Body of pancreas (tissue), 4 donors: ENCODE measurements at regions not wholly inside any gene's neighbourhood (a gene's known extent, or its start where the extent isn't known, plus 50 kb on each side); places are given as distances from the start of the nearest gene placed in this dataset.

Experiments
- ATAC-seq: fragments of 150-250 bp; one replicate; pipeline ENCODE4 v1.9.1; 2016
- DNase-seq, 4 donors: peaks; one replicate each; pipeline ENCODE4 v3.0.0-alpha.2; 2019
- H3K27ac ChIP-seq, 4 donors: fragments of 200-600 bp; sonication (generic); 1 replicate in 3 of 4; 2 replicates in 1 of 4; pipeline versions ENCODE4 v1.5.1 to v1.6.1; 2016 to 2019; ENCODE audit warnings: mild to moderate bottlenecking in 1 of 4, mixed read lengths in 1 of 4, moderate library complexity in 1 of 4
- H3K27me3 ChIP-seq, 2 donors: fragments of 200-600 bp; sonication (generic); one replicate each; pipeline ENCODE4 v1.6.0; 2016; ENCODE audit warnings: mild to moderate bottlenecking in 1 of 2
- H3K36me3 ChIP-seq, 2 donors: fragments of 200-600 bp; sonication (generic); replicated peaks in 1 of 2; 2 replicates each; pipeline ENCODE4 v1.5.1; 2016; ENCODE audit warnings: low read depth in 2 of 2; ENCODE audit not compliant: insufficient read depth in 1 of 2
- H3K4me1 ChIP-seq: fragments of 200-600 bp; sonication (generic); one replicate; pipeline ENCODE4 v1.6.0; 2016
- H3K4me3 ChIP-seq, 2 donors: fragments of 200-600 bp; sonication (generic); 1 replicate in 1 of 2; 2 replicates in 1 of 2; pipeline ENCODE4 v1.5.1; 2016 to 2019
- H3K9me3 ChIP-seq, 3 donors: fragments of 200-600 bp; sonication (generic); 1 replicate in 2 of 3; 2 replicates in 1 of 3; pipeline ENCODE4 v1.5.1; 2016
- POLR2A ChIP-seq, 3 donors: fragments of 450-650 bp; IDR thresholded peaks; one replicate each; pipeline ENCODE4 v1.6.1; 2016; ENCODE audit warnings: antibody characterized with exemption in 3 of 3, mild to moderate bottlenecking in 2 of 3
- WGBS, 2 donors: methylation state at CpG; one replicate each; pipeline ENCODE4 v1.1.5; 2017; 5-methylcytosine and 5-hydroxymethylcytosine counted together
- intact Hi-C: fragments of 100-400 bp; cut with DNase I; formaldehyde crosslinking; loops from one replicate; pipeline ENCODE4 v1.15.1; 2023
- TF ChIP-seq, protein P1 (sequence below), 7 experiments: fragments of 450-650 bp in 4 of 7; fragments of 200-600 bp in 3 of 7; sonication (generic) in 3 of 7; IDR thresholded peaks; one replicate each; pipeline ENCODE4 v1.5.1; 2016 to 2019; ENCODE audit warnings: antibody characterized with exemption in 7 of 7

DNA sequence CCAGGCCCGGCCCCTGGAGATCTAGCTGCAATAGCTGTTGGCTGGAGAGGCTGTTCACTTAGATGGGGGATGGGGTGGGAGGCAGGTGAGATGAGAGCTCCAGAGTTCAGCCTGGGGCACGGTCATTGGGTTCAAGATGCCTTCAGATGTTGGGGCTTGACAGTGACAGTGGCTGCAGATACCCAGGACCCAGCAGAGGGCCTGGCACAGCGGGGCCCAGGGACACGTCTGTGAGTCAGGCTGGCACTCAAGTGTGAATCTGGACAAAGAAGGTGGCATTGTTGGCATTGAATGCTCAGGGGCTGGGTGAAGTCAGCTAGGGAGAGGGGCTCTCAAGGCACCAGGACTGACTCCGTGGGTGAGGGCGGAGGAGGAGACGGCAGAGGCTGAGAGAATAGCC lies 328.1 kb downstream of the SEC14L1 start:
- no peaks in the 10 kb centered on the region for H3K27me3 ChIP-seq
- H3K36me3 ChIP-seq: no peaks in the 10 kb centered on the region
- no peaks in the 10 kb centered on the region for H3K9me3 ChIP-seq
- peaks cover 54% of the 10 kb centered on the region for H3K4me1 ChIP-seq
- no peak overlapping the region for H3K4me3 ChIP-seq
- TF ChIP-seq, protein P1, sequence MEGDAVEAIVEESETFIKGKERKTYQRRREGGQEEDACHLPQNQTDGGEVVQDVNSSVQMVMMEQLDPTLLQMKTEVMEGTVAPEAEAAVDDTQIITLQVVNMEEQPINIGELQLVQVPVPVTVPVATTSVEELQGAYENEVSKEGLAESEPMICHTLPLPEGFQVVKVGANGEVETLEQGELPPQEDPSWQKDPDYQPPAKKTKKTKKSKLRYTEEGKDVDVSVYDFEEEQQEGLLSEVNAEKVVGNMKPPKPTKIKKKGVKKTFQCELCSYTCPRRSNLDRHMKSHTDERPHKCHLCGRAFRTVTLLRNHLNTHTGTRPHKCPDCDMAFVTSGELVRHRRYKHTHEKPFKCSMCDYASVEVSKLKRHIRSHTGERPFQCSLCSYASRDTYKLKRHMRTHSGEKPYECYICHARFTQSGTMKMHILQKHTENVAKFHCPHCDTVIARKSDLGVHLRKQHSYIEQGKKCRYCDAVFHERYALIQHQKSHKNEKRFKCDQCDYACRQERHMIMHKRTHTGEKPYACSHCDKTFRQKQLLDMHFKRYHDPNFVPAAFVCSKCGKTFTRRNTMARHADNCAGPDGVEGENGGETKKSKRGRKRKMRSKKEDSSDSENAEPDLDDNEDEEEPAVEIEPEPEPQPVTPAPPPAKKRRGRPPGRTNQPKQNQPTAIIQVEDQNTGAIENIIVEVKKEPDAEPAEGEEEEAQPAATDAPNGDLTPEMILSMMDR (IDR thresholded peaks at IDR 0.05): no peak
- no peak for TF ChIP-seq POLR2A (IDR thresholded peaks at IDR 0.05)
- ATAC-seq: no peak
- no peak for DNase-seq
- no peak overlapping the region for H3K27ac ChIP-seq
- 94 to 97% methylated on average over 7 of the region's 7 CpGs for WGBS, 2 donors
- intact Hi-C loops: no loop called here

- peak overlapping the region in 1 of 4 donors; percentile 67 for H3K27ac ChIP-seq
Measured at GRCh38 chr17:77470330-77470786, 329.6 kb downstream of the SEC14L1 start.

DNA sequence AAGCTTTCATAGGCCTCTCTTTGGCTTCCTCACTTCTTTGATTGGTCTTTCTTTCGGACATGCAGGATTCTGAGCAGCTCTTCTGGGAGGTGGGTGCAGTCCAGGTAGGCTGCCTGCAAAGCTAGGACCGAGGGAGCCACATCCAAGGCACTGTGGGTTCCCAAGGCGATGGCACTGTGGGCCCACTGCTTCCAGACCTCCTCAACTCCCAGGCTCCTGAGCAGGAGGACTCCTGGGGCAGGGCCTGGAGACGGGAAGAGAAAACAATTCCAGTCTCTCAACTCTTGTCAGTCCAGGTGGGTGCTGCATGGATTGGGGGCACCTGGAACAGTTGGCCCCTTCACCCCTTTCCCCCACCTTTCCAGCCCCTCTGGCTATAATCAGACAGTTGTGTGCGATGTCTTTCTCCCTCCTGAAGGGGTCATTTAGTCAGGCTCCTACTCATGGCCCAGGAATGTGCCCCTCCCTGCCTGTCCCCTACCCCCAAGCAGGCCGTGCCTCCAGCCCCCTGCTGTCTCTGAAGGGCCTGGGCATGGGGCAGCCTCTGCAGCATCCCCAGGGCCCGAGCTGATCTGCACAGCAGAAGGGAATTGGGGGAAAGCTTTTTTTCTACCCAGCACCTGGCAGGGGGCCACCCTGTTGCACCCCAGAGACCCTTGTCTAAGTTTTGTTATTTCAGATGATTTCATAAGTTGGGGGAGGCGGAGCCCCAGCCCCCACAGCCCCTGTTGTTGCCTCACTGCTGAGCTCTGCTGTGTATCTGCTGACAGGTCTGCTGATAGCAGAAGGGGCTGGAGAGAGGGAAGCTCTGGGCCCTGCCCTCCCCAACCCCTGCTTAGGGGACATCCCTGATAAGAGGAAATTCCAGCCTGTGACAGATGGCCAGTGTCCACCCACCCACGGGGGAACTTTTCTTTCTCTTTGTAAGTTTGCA lies 330.3 kb downstream of the SEC14L1 start:
- peak in 1 of 4 donors; percentile 43 for DNase-seq
- WGBS, 2 donors: 73 to 74% methylated on average over 6 to 9 of the region's 9 CpGs
- TF ChIP-seq, protein P1 (IDR thresholded peaks at IDR 0.05): no peak
- no peak for TF ChIP-seq POLR2A (IDR thresholded peaks at IDR 0.05)
- no peaks in the 10 kb centered on the region for H3K27me3 ChIP-seq
- no peaks in the 10 kb centered on the region for H3K9me3 ChIP-seq
- H3K4me3 ChIP-seq: no peak overlapping the region
- H3K4me1 ChIP-seq: peaks cover 59% of the 10 kb centered on the region
- peak overlapping the region in 3 of 4 donors; percentile 46 to 68 (median 67) for H3K27ac ChIP-seq
- no peaks in the 10 kb centered on the region for H3K36me3 ChIP-seq
- intact Hi-C loops: no loop called here
- ATAC-seq: peak; percentile 21

More at GRCh38 chr17:77470330-77470786, 329.6 kb downstream of the SEC14L1 start:
- H3K4me3 ChIP-seq: no peak overlapping the region
- H3K9me3 ChIP-seq: no peaks in the 10 kb centered on the region
- H3K4me1 ChIP-seq: peaks cover 61% of the 10 kb centered on the region
- intact Hi-C loops: no loop called here
- TF ChIP-seq POLR2A (IDR thresholded peaks at IDR 0.05): no peak
- TF ChIP-seq, protein P1 (IDR thresholded peaks at IDR 0.05): no peak
- no peak for ATAC-seq
- 95 to 98% methylated on average over 3 of the region's 3 CpGs for WGBS, 2 donors
- no peaks in the 10 kb centered on the region for H3K36me3 ChIP-seq
- DNase-seq: no peak
- H3K27me3 ChIP-seq: no peaks in the 10 kb centered on the region

DNA sequence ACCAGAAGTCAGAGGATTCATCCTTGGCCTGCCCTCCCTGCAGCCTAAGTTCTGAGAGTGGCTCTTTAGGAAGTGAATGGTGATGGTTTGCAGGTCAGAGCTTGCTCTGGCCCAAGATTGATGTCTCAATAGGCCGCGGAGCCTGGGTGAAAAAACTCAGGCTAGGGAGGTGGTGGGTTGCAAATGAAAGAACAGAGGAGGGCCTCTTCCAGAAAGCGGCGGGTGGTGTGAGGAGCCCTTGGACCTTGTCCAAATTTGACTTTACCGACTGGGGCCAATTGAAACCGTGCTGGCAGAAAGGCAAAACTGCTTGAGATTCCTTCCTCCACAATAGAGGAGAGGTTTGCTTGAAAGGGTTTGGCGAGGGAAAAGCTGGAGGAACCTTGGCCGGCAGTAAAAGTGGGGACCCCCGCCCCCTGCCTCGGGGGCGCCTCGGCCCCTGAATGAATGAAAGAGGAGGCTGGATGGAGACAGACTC lies 331.3 kb downstream of the SEC14L1 start:
- peak overlapping the region; percentile 19 to 68 (median 56) for H3K27ac ChIP-seq
- peaks cover 54% of the 10 kb centered on the region for H3K4me1 ChIP-seq
- intact Hi-C loops: no loop called here

More for the DNA sequence above, 331.3 kb downstream of the SEC14L1 start:
- DNase-seq (peak in 2 of 4 donors; percentile 38 to 39), ATAC-seq (peak; percentile 24)
- Histone ChIP-seq H3K4me3 (no peak overlapping the region), H3K36me3 (no peaks in the 10 kb centered on the region), H3K9me3 (no peaks in the 10 kb centered on the region), H3K27me3 (no peaks in the 10 kb centered on the region)
- TF ChIP-seq POLR2A (IDR thresholded peaks at IDR 0.05): no peak
- TF ChIP-seq, protein P1 (IDR thresholded peaks at IDR 0.05): no peak
- 43 to 46% methylated on average over 12 of the region's 12 CpGs for WGBS, 2 donors
